ENCODE measurements at regions not wholly inside any gene's neighbourhood (a gene's known extent, or its start where the extent isn't known, plus 50 kb on each side); places are given as distances from the start of the nearest gene placed in this dataset.

DNA sequence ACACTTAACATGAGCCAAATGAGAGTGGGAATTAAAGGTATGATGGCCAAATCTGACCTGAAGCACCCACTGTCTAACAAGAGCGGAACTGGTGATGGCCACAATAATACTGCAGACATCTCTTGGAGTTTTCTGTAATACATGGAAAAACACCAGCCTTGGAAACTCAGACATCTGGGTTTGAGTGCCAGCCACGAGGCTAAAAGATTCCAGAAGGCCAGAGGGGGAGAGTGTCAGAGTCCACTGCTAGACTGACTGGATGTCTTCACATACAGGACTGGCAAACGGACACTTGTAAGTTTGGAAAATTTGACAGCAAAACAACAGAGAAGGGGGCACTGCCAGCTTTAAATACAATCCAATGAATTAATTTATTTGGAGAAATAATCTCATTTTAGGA lies 175.1 kb downstream of the ADSS2 start:
- H3K4me3 ChIP-seq (ENCODE audit: low read depth, low read length) = no peak overlapping the region
- peaks cover 33% of the 10 kb centered on the region for H3K4me1 ChIP-seq (ENCODE audit: control insufficient read depth, insufficient read depth, low read length, unreplicated experiment)
- no peaks in the 10 kb centered on the region for H3K36me3 ChIP-seq (ENCODE audit: insufficient read depth, low read length)
- no peak overlapping the region for H2AFZ ChIP-seq (ENCODE audit: low read length, unreplicated experiment)
- no peaks in the 10 kb centered on the region for H3K79me2 ChIP-seq (ENCODE audit: control insufficient read depth, insufficient read depth, low read length, unreplicated experiment)
- H3K27me3 ChIP-seq (ENCODE audit: insufficient read depth, low read length) = no peaks in the 10 kb centered on the region
- H3K27ac ChIP-seq (ENCODE audit: low read depth, low read length) = no peak overlapping the region

DNA sequence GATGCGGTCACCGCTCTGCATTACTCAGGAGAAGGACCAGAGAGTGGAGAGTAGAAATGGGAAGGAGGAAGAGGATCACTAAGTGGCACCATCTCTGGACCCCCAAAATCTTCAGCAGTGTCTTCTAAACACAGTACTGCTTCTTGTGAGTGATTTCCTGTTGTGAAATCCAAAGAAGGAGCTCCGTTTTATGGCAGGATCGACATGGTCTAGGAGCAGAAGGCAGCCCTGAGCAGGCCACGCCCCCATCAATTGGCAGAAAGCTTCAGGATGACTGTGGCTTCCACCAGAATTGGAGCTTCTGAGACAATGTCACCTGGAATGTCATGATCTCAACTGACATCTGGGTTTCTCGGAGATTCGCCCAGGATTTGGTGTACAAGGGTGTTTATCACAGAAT lies 171.5 kb downstream of the ADSS2 start:
- Histone ChIP-seq H3K4me3 (ENCODE audit: low read depth, low read length) (no peak overlapping the region), H3K79me2 (ENCODE audit: control insufficient read depth, insufficient read depth, low read length, unreplicated experiment) (no peaks in the 10 kb centered on the region), H3K27me3 (ENCODE audit: insufficient read depth, low read length) (no peaks in the 10 kb centered on the region), H2AFZ (ENCODE audit: low read length, unreplicated experiment) (no peak overlapping the region), H3K27ac (ENCODE audit: low read depth, low read length) (no peak overlapping the region), H3K36me3 (ENCODE audit: insufficient read depth, low read length) (no peaks in the 10 kb centered on the region), H3K4me1 (ENCODE audit: control insufficient read depth, insufficient read depth, low read length, unreplicated experiment) (peaks cover 13% of the 10 kb centered on the region)

DNA sequence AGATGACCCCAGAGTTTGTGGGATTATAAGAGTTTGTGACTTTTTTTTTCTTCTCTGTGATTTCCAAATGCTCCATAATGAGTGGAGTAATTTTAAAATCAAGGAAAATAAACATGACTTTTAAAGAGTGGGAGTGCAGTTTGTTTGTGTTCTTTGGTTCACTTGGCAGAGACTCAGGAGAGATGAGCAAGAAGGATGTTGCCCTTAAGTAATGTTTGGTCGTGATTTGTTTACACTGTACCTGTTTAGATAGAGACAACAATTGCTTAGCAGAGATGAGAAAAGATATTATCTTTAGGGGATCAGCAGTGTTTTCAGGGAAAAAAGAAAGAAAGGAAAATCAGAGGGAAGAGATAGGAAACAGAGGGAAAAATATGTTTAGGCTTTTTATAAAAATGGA lies 170.8 kb downstream of the ADSS2 start:
- Histone ChIP-seq H3K27ac (ENCODE audit: low read depth, low read length) (no peak overlapping the region), H3K27me3 (ENCODE audit: insufficient read depth, low read length) (no peaks in the 10 kb centered on the region), H3K4me3 (ENCODE audit: low read depth, low read length) (no peak overlapping the region), H3K36me3 (ENCODE audit: insufficient read depth, low read length) (no peaks in the 10 kb centered on the region), H3K4me1 (ENCODE audit: control insufficient read depth, insufficient read depth, low read length, unreplicated experiment) (peaks cover 13% of the 10 kb centered on the region), H2AFZ (ENCODE audit: low read length, unreplicated experiment) (no peak overlapping the region), H3K79me2 (ENCODE audit: control insufficient read depth, insufficient read depth, low read length, unreplicated experiment) (no peaks in the 10 kb centered on the region)

DNA sequence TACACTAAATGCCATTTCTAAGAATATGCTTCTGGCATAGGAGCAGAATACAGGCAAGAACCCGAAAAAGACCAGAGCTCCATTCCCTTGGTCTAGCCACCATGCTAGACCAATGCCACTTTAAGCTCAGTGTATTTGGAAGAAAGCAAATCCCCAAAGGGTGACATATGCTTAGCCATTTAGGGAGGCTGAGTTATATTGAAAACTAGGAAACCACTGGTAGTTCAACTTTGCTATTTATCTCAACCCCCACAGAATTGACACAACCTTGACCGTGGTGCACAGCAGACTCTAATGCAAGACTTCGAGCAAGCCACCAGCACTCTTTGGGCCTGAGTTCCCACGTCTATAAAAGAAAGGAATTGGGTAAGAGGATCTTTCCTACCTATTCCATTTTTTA lies 167.9 kb downstream of the ADSS2 start:
- Histone ChIP-seq H3K4me3 (ENCODE audit: low read depth, low read length) (no peak overlapping the region), H3K27ac (ENCODE audit: low read depth, low read length) (no peak overlapping the region), H3K27me3 (ENCODE audit: insufficient read depth, low read length) (no peaks in the 10 kb centered on the region), H3K36me3 (ENCODE audit: insufficient read depth, low read length) (no peaks in the 10 kb centered on the region), H3K4me1 (ENCODE audit: control insufficient read depth, insufficient read depth, low read length, unreplicated experiment) (peaks cover 13% of the 10 kb centered on the region), H2AFZ (ENCODE audit: low read length, unreplicated experiment) (no peak overlapping the region), H3K79me2 (ENCODE audit: control insufficient read depth, insufficient read depth, low read length, unreplicated experiment) (no peaks in the 10 kb centered on the region)

DNA sequence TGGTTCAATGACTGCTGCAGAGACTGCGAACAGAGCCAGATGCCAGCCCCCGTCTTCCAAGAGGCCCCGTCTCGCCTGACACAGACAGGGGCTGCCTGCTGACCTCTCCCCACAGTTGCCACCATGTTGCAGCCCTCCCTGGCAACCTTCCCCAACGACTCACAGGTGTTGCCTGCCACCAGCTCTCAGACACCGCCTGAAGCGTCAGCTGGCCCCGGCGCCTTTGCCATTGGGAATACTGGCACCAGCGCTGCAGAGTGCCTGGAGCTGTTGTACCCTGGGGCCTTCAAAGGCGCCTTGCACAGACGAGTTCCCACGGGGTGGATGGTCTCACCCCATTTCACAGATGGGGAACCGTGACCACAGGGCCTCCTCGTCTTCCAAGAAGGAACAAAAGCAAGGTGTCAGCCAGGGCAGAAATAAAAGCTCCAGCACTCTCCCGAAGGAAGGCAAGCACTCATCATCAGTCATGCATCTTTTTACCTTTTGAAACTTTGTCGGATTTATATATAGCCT lies 167.0 kb downstream of the ADSS2 start:
- no peak overlapping the region for H3K27ac ChIP-seq (ENCODE audit: low read depth, low read length)
- H3K27me3 ChIP-seq (ENCODE audit: insufficient read depth, low read length) = no peaks in the 10 kb centered on the region
- no peaks in the 10 kb centered on the region for H3K36me3 ChIP-seq (ENCODE audit: insufficient read depth, low read length)
- H3K79me2 ChIP-seq (ENCODE audit: control insufficient read depth, insufficient read depth, low read length, unreplicated experiment) = no peaks in the 10 kb centered on the region
- peaks cover 13% of the 10 kb centered on the region for H3K4me1 ChIP-seq (ENCODE audit: control insufficient read depth, insufficient read depth, low read length, unreplicated experiment)
- no peak overlapping the region for H3K4me3 ChIP-seq (ENCODE audit: low read depth, low read length)
- H2AFZ ChIP-seq (ENCODE audit: low read length, unreplicated experiment) = no peak overlapping the region

DNA sequence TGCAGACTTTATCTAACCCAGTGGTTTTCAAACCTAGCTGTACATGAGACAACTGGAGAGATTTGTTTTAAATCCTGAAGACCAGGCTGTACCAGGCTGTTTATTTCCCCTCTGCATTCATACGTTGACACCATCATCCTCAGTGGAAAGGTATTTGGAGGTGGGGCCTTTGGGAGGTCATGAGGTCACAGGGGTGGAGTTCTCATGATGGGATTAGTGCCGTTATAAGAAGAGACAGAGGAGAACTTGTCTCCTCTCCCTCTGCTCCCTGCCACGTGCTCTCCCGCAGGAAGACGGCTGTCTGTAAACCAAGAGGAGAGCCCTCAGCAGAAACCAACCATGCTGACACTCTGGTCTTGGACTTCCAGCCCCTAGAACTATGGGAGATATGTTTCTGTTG lies 165.4 kb downstream of the ADSS2 start:
- Histone ChIP-seq H2AFZ (ENCODE audit: low read length, unreplicated experiment) (no peak overlapping the region), H3K79me2 (ENCODE audit: control insufficient read depth, insufficient read depth, low read length, unreplicated experiment) (no peaks in the 10 kb centered on the region), H3K4me3 (ENCODE audit: low read depth, low read length) (no peak overlapping the region), H3K36me3 (ENCODE audit: insufficient read depth, low read length) (no peaks in the 10 kb centered on the region), H3K4me1 (ENCODE audit: control insufficient read depth, insufficient read depth, low read length, unreplicated experiment) (no peaks in the 10 kb centered on the region), H3K27me3 (ENCODE audit: insufficient read depth, low read length) (no peaks in the 10 kb centered on the region), H3K27ac (ENCODE audit: low read depth, low read length) (no peak overlapping the region)

DNA sequence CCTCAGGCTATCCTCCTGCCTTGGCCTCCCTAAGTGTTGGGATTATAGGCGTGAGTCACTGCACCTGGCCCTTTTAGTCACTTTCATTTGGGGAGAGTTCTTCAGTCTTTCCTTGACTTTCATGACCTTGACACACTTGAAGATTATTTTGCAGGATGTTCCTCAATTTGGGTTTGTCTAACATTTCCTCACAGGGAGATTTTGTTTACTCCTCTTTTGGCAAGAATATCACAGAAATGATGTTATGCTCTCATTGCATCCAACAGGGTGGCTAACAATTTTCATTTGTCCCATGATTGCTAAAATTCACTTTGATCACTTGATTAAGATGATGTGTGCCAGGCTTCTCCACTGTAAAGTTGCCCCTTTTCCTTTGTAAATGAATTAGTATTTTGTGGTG lies 164.0 kb downstream of the ADSS2 start:
- Histone ChIP-seq H3K27me3 (ENCODE audit: insufficient read depth, low read length) (no peaks in the 10 kb centered on the region), H3K27ac (ENCODE audit: low read depth, low read length) (no peak overlapping the region), H3K79me2 (ENCODE audit: control insufficient read depth, insufficient read depth, low read length, unreplicated experiment) (no peaks in the 10 kb centered on the region), H2AFZ (ENCODE audit: low read length, unreplicated experiment) (no peak overlapping the region), H3K4me1 (ENCODE audit: control insufficient read depth, insufficient read depth, low read length, unreplicated experiment) (no peaks in the 10 kb centered on the region), H3K4me3 (ENCODE audit: low read depth, low read length) (no peak overlapping the region), H3K36me3 (ENCODE audit: insufficient read depth, low read length) (no peaks in the 10 kb centered on the region)

DNA sequence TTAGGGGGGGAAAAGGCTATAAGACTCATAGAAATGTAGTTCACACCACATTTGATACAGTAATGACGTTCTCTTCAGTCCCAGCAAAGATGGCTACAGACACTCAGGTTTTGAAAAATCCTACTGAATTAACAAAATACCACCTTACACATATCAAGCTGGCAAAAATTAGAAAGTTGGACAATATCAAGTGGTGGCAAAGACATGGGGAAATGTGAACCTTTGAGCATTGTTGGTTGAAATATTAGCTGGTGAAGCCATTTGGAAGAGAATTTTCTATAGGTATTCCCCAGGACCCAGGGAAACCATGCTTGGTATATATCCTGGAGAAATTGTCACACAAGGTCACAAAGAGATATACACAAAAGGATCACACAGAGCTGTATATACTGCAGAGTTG lies 163.0 kb downstream of the ADSS2 start:
- no peak overlapping the region for H3K4me3 ChIP-seq (ENCODE audit: low read depth, low read length)
- H3K27ac ChIP-seq (ENCODE audit: low read depth, low read length) = no peak overlapping the region
- H3K27me3 ChIP-seq (ENCODE audit: insufficient read depth, low read length) = no peaks in the 10 kb centered on the region
- H3K4me1 ChIP-seq (ENCODE audit: control insufficient read depth, insufficient read depth, low read length, unreplicated experiment) = no peaks in the 10 kb centered on the region
- H3K79me2 ChIP-seq (ENCODE audit: control insufficient read depth, insufficient read depth, low read length, unreplicated experiment) = no peaks in the 10 kb centered on the region
- H3K36me3 ChIP-seq (ENCODE audit: insufficient read depth, low read length) = no peaks in the 10 kb centered on the region
- no peak overlapping the region for H2AFZ ChIP-seq (ENCODE audit: low read length, unreplicated experiment)

DNA sequence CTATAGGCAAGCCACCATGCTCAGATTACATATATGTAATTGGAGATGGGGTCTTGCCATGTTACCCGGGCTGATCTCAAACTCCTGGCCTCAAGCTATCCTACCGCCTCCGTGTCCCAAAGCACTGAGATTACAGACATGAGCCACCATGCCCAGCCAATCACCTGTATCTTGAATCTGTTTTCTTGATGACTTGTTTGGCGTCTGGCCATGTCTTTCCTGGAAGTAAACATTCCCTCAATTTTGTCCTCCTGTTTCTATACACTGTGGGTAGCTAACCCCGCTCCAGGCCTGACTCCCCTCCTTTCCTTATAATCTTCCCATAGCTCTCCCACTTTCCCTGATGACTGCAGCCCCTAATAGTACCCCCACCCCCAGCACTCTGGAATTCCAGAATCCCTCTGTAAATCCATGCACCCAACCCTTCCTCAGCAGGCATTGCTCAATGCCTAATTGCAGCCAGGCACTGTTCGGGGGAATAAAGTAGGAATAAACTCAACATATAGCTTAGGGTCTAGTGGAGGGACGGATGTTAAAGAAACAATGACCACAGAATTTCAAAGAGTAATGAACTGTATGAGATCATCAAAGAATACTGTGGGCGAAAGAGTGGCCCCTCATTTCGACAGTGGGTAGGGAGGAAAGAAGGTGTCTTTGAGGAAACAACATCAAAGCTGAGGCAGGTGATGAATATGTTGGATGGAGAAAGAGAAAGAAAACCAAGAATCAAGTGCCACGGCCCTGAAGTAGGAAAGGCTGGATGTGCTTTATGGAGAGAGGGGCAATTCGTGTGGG lies 161.5 kb downstream of the ADSS2 start:
- no peak overlapping the region for H3K27ac ChIP-seq (ENCODE audit: low read depth, low read length)
- H3K4me3 ChIP-seq (ENCODE audit: low read depth, low read length) = no peak overlapping the region
- H3K79me2 ChIP-seq (ENCODE audit: control insufficient read depth, insufficient read depth, low read length, unreplicated experiment) = no peaks in the 10 kb centered on the region
- no peaks in the 10 kb centered on the region for H3K36me3 ChIP-seq (ENCODE audit: insufficient read depth, low read length)
- no peak overlapping the region for H2AFZ ChIP-seq (ENCODE audit: low read length, unreplicated experiment)
- no peaks in the 10 kb centered on the region for H3K27me3 ChIP-seq (ENCODE audit: insufficient read depth, low read length)
- H3K4me1 ChIP-seq (ENCODE audit: control insufficient read depth, insufficient read depth, low read length, unreplicated experiment) = no peaks in the 10 kb centered on the region

DNA sequence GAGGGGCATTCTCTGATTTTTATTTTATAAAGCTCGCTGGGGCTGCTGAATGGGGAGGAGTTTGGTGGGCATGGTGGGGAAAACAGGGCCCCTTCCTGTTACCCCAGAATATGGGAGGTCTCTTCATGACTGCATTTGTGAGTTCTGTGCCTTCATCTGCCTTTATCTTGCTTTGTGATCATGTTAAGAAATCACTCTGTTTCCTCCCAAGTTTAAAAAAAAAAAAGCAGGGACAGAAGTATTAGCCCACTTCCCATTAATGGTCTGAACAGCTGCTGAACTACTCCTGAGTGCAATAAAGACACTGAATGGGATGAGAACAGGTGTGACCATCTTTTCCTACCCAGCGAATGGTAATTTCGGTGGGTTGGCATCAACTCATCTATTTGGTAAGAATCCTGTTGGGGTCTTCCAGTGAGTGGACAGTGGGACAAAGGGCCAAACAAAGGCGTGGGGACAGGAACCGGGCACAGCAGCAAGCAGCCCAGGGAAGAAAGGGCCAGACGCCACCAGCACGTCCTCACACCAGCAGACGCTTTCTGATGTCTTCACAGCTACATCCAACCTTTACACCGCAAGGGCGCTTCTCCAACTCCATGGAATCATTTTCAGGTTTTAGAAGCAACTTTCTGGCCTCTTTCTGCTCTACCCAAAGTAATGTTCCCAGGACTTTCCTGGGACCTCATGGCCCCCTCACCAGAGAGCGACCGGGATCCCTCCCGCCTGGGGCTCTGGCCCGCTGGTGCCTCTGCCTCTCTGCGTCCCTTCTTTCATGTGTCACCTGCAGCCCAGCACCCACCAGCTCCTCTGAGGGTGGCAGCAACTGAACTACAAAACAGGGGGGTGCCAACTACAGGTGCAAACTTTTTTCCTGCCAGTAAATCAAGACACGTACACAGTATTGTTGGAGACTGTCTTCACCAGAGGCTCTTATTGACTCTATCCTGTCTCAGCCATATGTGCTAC lies 160.2 kb downstream of the ADSS2 start:
- Histone ChIP-seq H2AFZ (ENCODE audit: low read length, unreplicated experiment) (no peak overlapping the region), H3K27ac (ENCODE audit: low read depth, low read length) (no peak overlapping the region), H3K36me3 (ENCODE audit: insufficient read depth, low read length) (no peaks in the 10 kb centered on the region), H3K4me3 (ENCODE audit: low read depth, low read length) (no peak overlapping the region), H3K4me1 (ENCODE audit: control insufficient read depth, insufficient read depth, low read length, unreplicated experiment) (no peaks in the 10 kb centered on the region), H3K27me3 (ENCODE audit: insufficient read depth, low read length) (no peaks in the 10 kb centered on the region), H3K79me2 (ENCODE audit: control insufficient read depth, insufficient read depth, low read length, unreplicated experiment) (no peaks in the 10 kb centered on the region)

Data from ACC112 (cell line).